IMR-90 (cell line): ENCODE measurements at regions not wholly inside any gene's neighbourhood (a gene's known extent, or its start where the extent isn't known, plus 50 kb on each side); places are given as distances from the start of the nearest gene placed in this dataset.
"Not testable (repeated sequence)": the region's sequence is repeated elsewhere in the genome, so short reads cannot be mapped to it uniquely, and the experiment has no call there.

Experiments used
- ATAC-seq: fragments of 200-7000 bp; cut with Tn5 transposase; 2 replicates; pipeline ENCODE4 v1.9.1; 2020; ENCODE audit warnings: low read depth, mild to moderate bottlenecking, moderate library complexity
- BruUV-seq: library from RNA; stranded (reverse); fragments of 400-500 nt; replicated peaks from 2 replicates; lab custom pipeline; 2021; lab: Mats Ljungman, UMichigan
- CTCF ChIA-PET: fragments of 300-600 bp; formaldehyde crosslinking; extraction: SDS; loops from one replicate; lab custom pipeline; 2021; ENCODE audit warnings: antibody characterized with exemption; lab: Yijun Ruan, JAX
- POLR2A ChIA-PET: fragments of 300-600 bp; sonication (Branson Sonifier 250); formaldehyde crosslinking; loops from one replicate; lab custom pipeline; 2022; ENCODE audit warnings: antibody characterized with exemption; ENCODE audit not compliant: unreplicated experiment; lab: Charles Lee
- DNase-seq: peaks from one replicate; pipeline ENCODE4 v3.0.0; 2013
- H2AFZ ChIP-seq: replicated peaks from 2 replicates; pipeline ENCODE3; 2013; ENCODE audit warnings: low read length, mild to moderate bottlenecking; ENCODE audit not compliant: poor library complexity
- H2AK5ac ChIP-seq: 2 replicates; pipeline ENCODE4 v1.6.1; 2013; ENCODE audit warnings: low read depth, low read length, inconsistent platforms
- H2AK9ac ChIP-seq: replicated peaks from 2 replicates; pipeline ENCODE3; 2013; ENCODE audit warnings: mild to moderate bottlenecking, low read depth, low read length, moderate library complexity; ENCODE audit not compliant: poor library complexity
- H2BK120ac ChIP-seq: 2 replicates; pipeline ENCODE4 v1.6.1; 2013; ENCODE audit warnings: low read depth, low read length, inconsistent platforms
- H2BK15ac ChIP-seq: 3 replicates; pipeline ENCODE4 v1.6.1; 2013; ENCODE audit warnings: low read depth, low read length, inconsistent platforms
- H2BK20ac ChIP-seq: 2 replicates; pipeline ENCODE4 v1.6.1; 2013; ENCODE audit warnings: low read depth, mild to moderate bottlenecking, inconsistent platforms, low read length, moderate library complexity
- H2BK5ac ChIP-seq: 2 replicates; pipeline ENCODE4 v1.6.1; 2013; ENCODE audit warnings: mild to moderate bottlenecking, low read depth, low read length, inconsistent platforms; ENCODE audit not compliant: poor library complexity, severe bottlenecking
- H3K14ac ChIP-seq: replicated peaks from 2 replicates; pipeline ENCODE4 v1.6.1; 2013; ENCODE audit warnings: low read depth, low read length, inconsistent platforms
- H3K18ac ChIP-seq: 2 replicates; pipeline ENCODE4 v1.6.1; 2013; ENCODE audit warnings: low read depth, low read length, control low read depth
- H3K23ac ChIP-seq: 2 replicates; pipeline ENCODE4 v1.6.1; 2013; ENCODE audit warnings: low read depth, low read length, inconsistent platforms
- H3K27ac ChIP-seq: 2 replicates; pipeline ENCODE4 v1.5.1; 2013; ENCODE audit warnings: mild to moderate bottlenecking, control low read depth, low read length; ENCODE audit not compliant: insufficient read depth
- H3K27me3 ChIP-seq: 2 replicates; pipeline ENCODE4 v1.6.1; 2013; ENCODE audit warnings: low read length; ENCODE audit not compliant: control insufficient read depth, insufficient read depth
- H3K36me3 ChIP-seq: 2 replicates; pipeline ENCODE4 v1.6.1; 2013; ENCODE audit warnings: low read length, mixed read lengths; ENCODE audit not compliant: control insufficient read depth, insufficient read depth
- H3K4ac ChIP-seq: 2 replicates; pipeline ENCODE4 v1.6.1; 2013; ENCODE audit warnings: low read depth, low read length, inconsistent platforms
- H3K4me1 ChIP-seq: 2 replicates; pipeline ENCODE4 v1.6.1; 2013; ENCODE audit warnings: low read length, mixed read lengths; ENCODE audit not compliant: control insufficient read depth, insufficient read depth
- H3K4me2 ChIP-seq: 2 replicates; pipeline ENCODE4 v1.6.1; 2013; ENCODE audit warnings: low read depth, mild to moderate bottlenecking, control low read depth, low read length, moderate library complexity
- H3K4me3 ChIP-seq: 2 replicates; pipeline ENCODE4 v1.5.1; 2013; ENCODE audit warnings: low read depth, mild to moderate bottlenecking, control low read depth, low read length, moderate library complexity; ENCODE audit not compliant: insufficient read depth
- H3K56ac ChIP-seq: 2 replicates; pipeline ENCODE4 v1.6.1; 2013; ENCODE audit warnings: low read length, inconsistent platforms; ENCODE audit not compliant: insufficient read depth; ENCODE audit errors: extremely low read depth
- H3K79me1 ChIP-seq, 2 experiments: 2 replicates each; pipeline ENCODE4 v1.6.1; 2013; ENCODE audit warnings: low read length in 2 of 2, inconsistent platforms in 1 of 2, low read depth in 1 of 2
- H3K9ac ChIP-seq: 2 replicates; pipeline ENCODE4 v1.6.1; 2013; ENCODE audit warnings: low read depth, low read length, control low read depth
- H3K9me1 ChIP-seq: 2 replicates; pipeline ENCODE4 v1.6.1; 2013; ENCODE audit warnings: low read length, inconsistent platforms; ENCODE audit not compliant: insufficient read depth
- H3K9me3 ChIP-seq: 2 replicates; pipeline ENCODE4 v1.6.1; 2013; ENCODE audit warnings: low read length; ENCODE audit not compliant: control insufficient read depth, insufficient read depth
- H4K20me1 ChIP-seq: 2 replicates; pipeline ENCODE4 v1.6.1; 2013; ENCODE audit warnings: low read length, inconsistent platforms; ENCODE audit not compliant: insufficient read depth
- H4K5ac ChIP-seq: 2 replicates; pipeline ENCODE4 v1.6.1; 2013; ENCODE audit warnings: mild to moderate bottlenecking, low read depth, low read length, control low read depth
- H4K8ac ChIP-seq, 2 experiments: 2 replicates each; pipeline ENCODE4 v1.6.1; 2013; ENCODE audit warnings: low read depth in 2 of 2, low read length in 2 of 2, control low read depth in 1 of 2, inconsistent platforms in 1 of 2
- H4K91ac ChIP-seq: 2 replicates; pipeline ENCODE4 v1.6.1; 2013; ENCODE audit warnings: low read depth, low read length, inconsistent platforms; ENCODE audit not compliant: insufficient read depth
- FOS ChIP-seq: fragments of 150-350 bp; IDR thresholded peaks from 2 replicates; pipeline ENCODE4 v1.6.1; 2016; ENCODE audit warnings: low read depth, low read length
- NFE2L2 ChIP-seq: fragments of 150-350 bp; IDR thresholded peaks from 2 replicates; pipeline ENCODE4 v1.6.1; 2016; ENCODE audit warnings: low read depth, mild to moderate bottlenecking, low read length
- RCOR1 ChIP-seq: IDR thresholded peaks from 2 replicates; pipeline ENCODE4 v1.6.1; 2012; ENCODE audit warnings: mild to moderate bottlenecking, low read length, improper control_type of control experiment; ENCODE audit not compliant: insufficient replicate concordance
- WGBS, 2 experiments: methylation state at CpG; one replicate each; pipeline versions ENCODE4 v1.1.5 to v1.1.7; 2013; ENCODE audit warnings: missing lambda C conversion rate in 2 of 2; ENCODE audit not compliant: insufficient read length in 1 of 2; ENCODE audit errors: extremely low coverage in 2 of 2; 5-methylcytosine and 5-hydroxymethylcytosine counted together
- dilution Hi-C: fragments of 300-500 bp; cut with HindIII; formaldehyde crosslinking; loops from one replicate; pipeline ENCODE4 v1.14.3; 2018; ENCODE audit warnings: low sequenced_read_pairs; ENCODE audit not compliant: unreplicated experiment
- in situ Hi-C: fragments of 300-500 bp; cut with MboI; formaldehyde crosslinking; loops from 3 replicates; pipeline ENCODE4 v1.14.3; 2019; ENCODE audit warnings: low sequenced_read_pairs, inconsistent platforms, mixed read lengths
- intact Hi-C: fragments of 100-400 bp; cut with micrococcal nuclease; formaldehyde crosslinking; loops from 2 replicates; pipeline ENCODE4 v1.10.0; 2022
- TF ChIP-seq, protein P1 (sequence below): fragments of 150-350 bp; IDR thresholded peaks from 2 replicates; pipeline ENCODE4 v1.6.1; 2016; ENCODE audit warnings: low read depth, mild to moderate bottlenecking, low read length, moderate library complexity, borderline replicate concordance

DNA sequence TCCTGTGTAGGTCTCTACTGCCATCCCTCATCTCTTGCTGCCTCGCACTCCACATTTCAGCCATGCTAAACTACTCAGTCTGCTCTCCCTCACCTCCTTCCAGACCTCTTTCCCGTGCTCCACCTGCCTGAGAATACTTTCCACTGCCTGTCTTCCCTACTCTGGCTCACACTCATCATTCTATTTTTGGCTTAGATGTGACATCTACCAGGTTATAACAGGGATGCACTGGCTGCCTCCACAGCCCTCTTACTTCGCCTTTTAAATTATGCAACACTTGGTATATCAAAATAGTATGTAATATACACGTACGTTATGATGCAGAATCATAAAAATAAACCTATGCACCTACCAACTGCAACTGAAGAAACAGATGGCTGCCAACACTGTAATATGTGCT is 222.8 kb upstream of the DTNBP1 start:
- TF ChIP-seq, protein P1, sequence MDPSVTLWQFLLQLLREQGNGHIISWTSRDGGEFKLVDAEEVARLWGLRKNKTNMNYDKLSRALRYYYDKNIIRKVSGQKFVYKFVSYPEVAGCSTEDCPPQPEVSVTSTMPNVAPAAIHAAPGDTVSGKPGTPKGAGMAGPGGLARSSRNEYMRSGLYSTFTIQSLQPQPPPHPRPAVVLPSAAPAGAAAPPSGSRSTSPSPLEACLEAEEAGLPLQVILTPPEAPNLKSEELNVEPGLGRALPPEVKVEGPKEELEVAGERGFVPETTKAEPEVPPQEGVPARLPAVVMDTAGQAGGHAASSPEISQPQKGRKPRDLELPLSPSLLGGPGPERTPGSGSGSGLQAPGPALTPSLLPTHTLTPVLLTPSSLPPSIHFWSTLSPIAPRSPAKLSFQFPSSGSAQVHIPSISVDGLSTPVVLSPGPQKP = no peak
- TF ChIP-seq RCOR1 (no peak), NFE2L2 (no peak), FOS (no peak)
- intact Hi-C loops = no loop called here
- Histone ChIP-seq H3K4me3 (no peak overlapping the region), H4K91ac (no peak overlapping the region), H4K20me1 (no peaks in the 10 kb centered on the region), H3K36me3 (no peaks in the 10 kb centered on the region), H2AK5ac (no peak overlapping the region), H3K9ac (no peak overlapping the region), H3K27me3 (peaks cover 6% of the 10 kb centered on the region), H3K23ac (no peak overlapping the region), H3K27ac (no peak overlapping the region), H4K5ac (no peak overlapping the region), H3K9me1 (no peaks in the 10 kb centered on the region), H3K18ac (no peak overlapping the region), H3K4me2 (no peak overlapping the region), H3K4ac (no peak overlapping the region), H2BK5ac (no peak overlapping the region), H2AK9ac (no peak overlapping the region), H2BK15ac (no peak overlapping the region), H2BK20ac (no peak overlapping the region), H3K79me1 (no peaks in the 10 kb centered on the region), H3K56ac (no peak overlapping the region), H2BK120ac (no peak overlapping the region), H4K8ac (no peak overlapping the region), H3K14ac (no peak overlapping the region), H3K9me3 (no peaks in the 10 kb centered on the region), H3K4me1 (no peaks in the 10 kb centered on the region), H2AFZ (no peak overlapping the region)
- in situ Hi-C loops = no loop called here
- dilution Hi-C loops = no loop called here
- POLR2A ChIA-PET = no interaction called here
- 0% methylated on average over 1 of the region's 5 CpGs; no CpG with 5 or more reads in 1 of the 2 experiments for WGBS, 2 experiments
- DNase-seq (no peak), ATAC-seq (no peak)
- BruUV-seq = no TSS peak
- CTCF ChIA-PET = no interaction called here

DNA sequence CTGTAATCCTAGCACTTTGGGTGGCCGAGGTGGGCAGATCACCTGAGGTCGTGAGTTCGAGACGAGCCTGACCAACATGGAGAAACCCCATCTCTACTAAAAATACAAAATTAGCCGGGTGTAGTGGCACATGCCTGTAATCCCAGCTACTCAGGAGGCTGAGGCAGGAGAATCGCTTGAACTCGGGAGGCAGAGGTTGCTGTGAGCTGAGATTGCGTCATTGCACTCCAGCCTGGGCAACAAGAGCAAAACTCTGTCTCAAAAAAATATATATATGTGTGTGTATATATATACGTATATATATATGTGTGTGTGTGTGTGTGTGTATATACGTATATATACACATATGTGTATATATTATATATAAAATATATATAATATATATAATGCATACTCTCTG is 220.8 kb upstream of the DTNBP1 start:
- in situ Hi-C loops, H3K9me3 ChIP-seq, H3K4me2 ChIP-seq, H4K8ac ChIP-seq, H4K20me1 ChIP-seq, BruUV-seq, H3K36me3 ChIP-seq, H3K9me1 ChIP-seq, H3K9ac ChIP-seq, dilution Hi-C loops, H2AK9ac ChIP-seq, intact Hi-C loops, H3K4me3 ChIP-seq, H2BK20ac ChIP-seq, H3K14ac ChIP-seq, H2BK15ac ChIP-seq, H4K91ac ChIP-seq, H2BK5ac ChIP-seq, DNase-seq, H2BK120ac ChIP-seq, H4K5ac ChIP-seq, H3K4ac ChIP-seq, H3K23ac ChIP-seq, ATAC-seq, H3K56ac ChIP-seq, H2AK5ac ChIP-seq, H3K27ac ChIP-seq, H3K4me1 ChIP-seq, CTCF ChIA-PET, H2AFZ ChIP-seq, H3K18ac ChIP-seq, POLR2A ChIA-PET, H3K79me1 ChIP-seq: not testable (repeated sequence)
- WGBS, 2 experiments = no CpG with 5 or more reads among the region's 10 CpGs
- peaks cover 17% of the 10 kb centered on the region for H3K27me3 ChIP-seq
